ENCODE measurements at regions not wholly inside any gene's neighbourhood (a gene's known extent, or its start where the extent isn't known, plus 50 kb on each side); places are given as distances from the start of the nearest gene placed in this dataset.

- Histone ChIP-seq H3K4me3 (no peak overlapping the region), H3K36me3 (no peaks in the 10 kb centered on the region), H3K27me3 (peaks cover 61% of the 10 kb centered on the region), H3K9me3 (peaks cover 0 to 34% (median 0%) of the 10 kb centered on the region in 3 donors), H3K4me1 (no peaks in the 10 kb centered on the region), H3K27ac (no peak overlapping the region)
- 78% methylated on average over 1 of the region's 1 CpG; no CpG with 5 or more reads in 1 of the 2 donors for WGBS, 2 donors (ENCODE audit: low coverage in 1 of 2)
- TF ChIP-seq POLR2A (IDR thresholded peaks at IDR 0.05) (no peak), EP300 (IDR thresholded peaks at IDR 0.05) (no peak), POLR2AphosphoS5 (IDR thresholded peaks at IDR 0.05) (no peak)
- TF ChIP-seq, protein P1, sequence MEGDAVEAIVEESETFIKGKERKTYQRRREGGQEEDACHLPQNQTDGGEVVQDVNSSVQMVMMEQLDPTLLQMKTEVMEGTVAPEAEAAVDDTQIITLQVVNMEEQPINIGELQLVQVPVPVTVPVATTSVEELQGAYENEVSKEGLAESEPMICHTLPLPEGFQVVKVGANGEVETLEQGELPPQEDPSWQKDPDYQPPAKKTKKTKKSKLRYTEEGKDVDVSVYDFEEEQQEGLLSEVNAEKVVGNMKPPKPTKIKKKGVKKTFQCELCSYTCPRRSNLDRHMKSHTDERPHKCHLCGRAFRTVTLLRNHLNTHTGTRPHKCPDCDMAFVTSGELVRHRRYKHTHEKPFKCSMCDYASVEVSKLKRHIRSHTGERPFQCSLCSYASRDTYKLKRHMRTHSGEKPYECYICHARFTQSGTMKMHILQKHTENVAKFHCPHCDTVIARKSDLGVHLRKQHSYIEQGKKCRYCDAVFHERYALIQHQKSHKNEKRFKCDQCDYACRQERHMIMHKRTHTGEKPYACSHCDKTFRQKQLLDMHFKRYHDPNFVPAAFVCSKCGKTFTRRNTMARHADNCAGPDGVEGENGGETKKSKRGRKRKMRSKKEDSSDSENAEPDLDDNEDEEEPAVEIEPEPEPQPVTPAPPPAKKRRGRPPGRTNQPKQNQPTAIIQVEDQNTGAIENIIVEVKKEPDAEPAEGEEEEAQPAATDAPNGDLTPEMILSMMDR (IDR thresholded peaks at IDR 0.05) = no peak
- no peak for ATAC-seq
These were observed 69.2 kb upstream of the ADRA2C start for GRCh38 chr4:3697033-3697432.

- no peak for ATAC-seq
- no peaks in the 10 kb centered on the region for H3K4me1 ChIP-seq
- H3K36me3 ChIP-seq = no peaks in the 10 kb centered on the region
- TF ChIP-seq POLR2A (IDR thresholded peaks at IDR 0.05) (no peak), POLR2AphosphoS5 (IDR thresholded peaks at IDR 0.05) (no peak), EP300 (IDR thresholded peaks at IDR 0.05) (no peak)
- TF ChIP-seq, protein P1 (IDR thresholded peaks at IDR 0.05) = no peak
- H3K9me3 ChIP-seq = peaks cover 0 to 6% (median 0%) of the 10 kb centered on the region in 3 donors
- H3K27ac ChIP-seq = no peak overlapping the region
- no peak overlapping the region for H3K4me3 ChIP-seq
- 40 to 100% methylated on average over 1 of the region's 22 CpGs for WGBS, 2 donors (ENCODE audit: low coverage in 1 of 2)
- peaks cover 42% of the 10 kb centered on the region for H3K27me3 ChIP-seq
These were observed 75.5 kb upstream of the ADRA2C start for GRCh38 chr4:3690551-3691152.

DNA sequence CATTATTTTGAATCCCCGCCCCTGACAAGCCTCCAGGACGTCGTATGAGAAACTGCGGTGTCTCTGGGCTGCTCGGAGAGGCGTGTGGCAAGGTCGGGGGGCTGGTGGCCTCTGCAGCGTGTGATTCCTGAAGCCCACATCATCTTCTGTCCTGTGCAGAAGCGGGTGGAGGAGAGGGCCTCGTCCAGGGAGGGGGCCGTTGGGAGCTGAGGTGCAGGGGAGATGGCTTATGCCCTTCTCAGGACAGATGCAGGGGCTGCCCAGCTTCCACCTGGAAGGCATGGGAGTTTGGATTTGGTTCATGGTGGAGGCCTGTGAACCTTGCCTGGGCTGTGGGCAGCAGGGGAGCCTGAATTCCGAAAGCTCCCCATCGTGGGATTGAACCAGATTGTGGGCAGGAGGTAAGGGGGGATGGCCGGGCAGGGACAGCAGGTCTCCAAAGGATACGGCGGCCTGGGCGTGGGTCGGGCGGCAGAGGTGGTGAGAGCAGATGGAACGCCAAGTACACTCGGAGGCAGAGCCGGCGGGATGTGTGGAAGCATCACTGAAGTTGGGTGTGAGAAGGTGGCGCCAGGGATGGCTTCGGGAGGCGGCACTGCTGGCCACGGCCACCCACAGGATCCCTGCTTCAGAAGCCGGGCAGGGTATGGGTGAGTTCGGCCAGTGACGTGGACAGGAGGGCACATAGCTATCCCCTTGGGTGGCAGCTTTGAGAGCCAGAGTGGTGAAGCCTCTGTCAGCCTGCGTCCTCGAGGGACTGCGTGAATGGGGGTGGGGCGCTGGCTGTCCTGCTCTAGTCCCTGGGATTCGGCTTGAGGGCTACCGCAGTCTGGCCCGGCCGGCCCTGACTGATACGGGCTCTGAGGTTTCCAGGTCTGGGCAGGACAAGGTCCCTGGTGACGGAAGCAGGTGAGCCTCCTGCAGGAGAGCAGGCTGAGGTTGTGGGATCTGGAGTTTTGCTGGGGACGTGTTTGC lies 76.3 kb upstream of the ADRA2C start:
- Histone ChIP-seq H3K27ac (no peak overlapping the region), H3K27me3 (peaks cover 50% of the 10 kb centered on the region), H3K36me3 (no peaks in the 10 kb centered on the region), H3K4me3 (no peak overlapping the region), H3K9me3 (no peaks in the 10 kb centered on the region), H3K4me1 (no peaks in the 10 kb centered on the region)
- ATAC-seq = no peak
- no peak for TF ChIP-seq EP300 (IDR thresholded peaks at IDR 0.05)
- no peak for TF ChIP-seq POLR2A (IDR thresholded peaks at IDR 0.05)
- TF ChIP-seq, protein P1 (IDR thresholded peaks at IDR 0.05) = no peak
- TF ChIP-seq POLR2AphosphoS5 (IDR thresholded peaks at IDR 0.05) = no peak
- WGBS, 2 donors (ENCODE audit: low coverage in 1 of 2) = 79 to 100% methylated on average over 2 to 18 of the region's 41 CpGs

- no peak overlapping the region for H3K4me3 ChIP-seq
- 86 to 100% methylated on average over 1 to 8 of the region's 21 CpGs for WGBS, 2 donors (ENCODE audit: low coverage in 1 of 2)
- TF ChIP-seq, protein P1 (IDR thresholded peaks at IDR 0.05) = no peak
- TF ChIP-seq POLR2A (IDR thresholded peaks at IDR 0.05) = no peak
- no peak for TF ChIP-seq POLR2AphosphoS5 (IDR thresholded peaks at IDR 0.05)
- no peak for TF ChIP-seq EP300 (IDR thresholded peaks at IDR 0.05)
These were observed 77.2 kb upstream of the ADRA2C start for GRCh38 chr4:3689006-3689405.

More at GRCh38 chr4:3689006-3689405, 77.2 kb upstream of the ADRA2C start:
- Histone ChIP-seq H3K4me1 (no peaks in the 10 kb centered on the region), H3K9me3 (no peaks in the 10 kb centered on the region), H3K27me3 (peaks cover 59% of the 10 kb centered on the region), H3K36me3 (no peaks in the 10 kb centered on the region), H3K27ac (no peak overlapping the region)
- ATAC-seq = no peak

All from gastroesophageal sphincter (tissue), 4 donors.